HEK293T (cell line): ENCODE measurements at regions not wholly inside any gene's neighbourhood (a gene's known extent, or its start where the extent isn't known, plus 50 kb on each side); places are given as distances from the start of the nearest gene placed in this dataset.

Experiments used
- ELF4 ChIP-seq: fragments of 450-650 bp; IDR thresholded peaks from 2 replicates; pipeline ENCODE4 v1.6.1; 2017; ENCODE audit warnings: antibody characterized with exemption
- L3MBTL2 ChIP-seq: fragments of 450-650 bp; conservative IDR thresholded peaks from 2 replicates; pipeline ENCODE4 v1.6.1; 2016; ENCODE audit warnings: mild to moderate bottlenecking
- LEF1 ChIP-seq: fragments of 450-650 bp; IDR thresholded peaks from 2 replicates; pipeline ENCODE4 v1.6.1; 2017; ENCODE audit warnings: mild to moderate bottlenecking, borderline replicate concordance

GRCh38 chr22:45071618-45072017, 61.8 kb upstream of the PHF21B start:
- TF ChIP-seq LEF1 (no peak), ELF4 (no peak), L3MBTL2 (no peak)
